GM21576 (cell line): ENCODE measurements at regions not wholly inside any gene's neighbourhood (a gene's known extent, or its start where the extent isn't known, plus 50 kb on each side); places are given as distances from the start of the nearest gene placed in this dataset.
"Not testable (repeated sequence)": the region's sequence is repeated elsewhere in the genome, so short reads cannot be mapped to it uniquely, and the experiment has no call there.

Experiments used
- ATAC-seq: cut with Tn5 transposase; IDR thresholded peaks from one replicate; pipeline ENCODE4 v1.9.1; 2021; ENCODE audit warnings: mild to moderate bottlenecking, moderate library complexity; ENCODE audit not compliant: unreplicated experiment

- ATAC-seq: no peak
These were observed 51.9 kb upstream of the SPDL1 start for GRCh38 chr5:169531631-169532030.

- no peak for ATAC-seq
These were observed 55.7 kb upstream of the SPDL1 start for GRCh38 chr5:169527863-169528262.

GRCh38 chr5:169527066-169527465 is 56.5 kb upstream of the SPDL1 start:
- no peak for ATAC-seq

- no peak for ATAC-seq
These were observed 60.7 kb upstream of the SPDL1 start for GRCh38 chr5:169522851-169523250.

- no peak for ATAC-seq
These were observed 62.1 kb upstream of the SPDL1 start for GRCh38 chr5:169521366-169521983.

- no peak for ATAC-seq
These were observed 64.2 kb upstream of the SPDL1 start for GRCh38 chr5:169519358-169519757.

GRCh38 chr5:169518779-169519178 is 64.8 kb upstream of the SPDL1 start:
- ATAC-seq: not testable (repeated sequence)

- ATAC-seq: no peak
These were observed 71.2 kb upstream of the SPDL1 start for GRCh38 chr5:169512385-169512784.

- ATAC-seq: no peak
These were observed 71.9 kb upstream of the SPDL1 start for GRCh38 chr5:169511708-169512107.

GRCh38 chr5:169507051-169507450 is 76.5 kb upstream of the SPDL1 start:
- ATAC-seq: no peak

GRCh38 chr5:169503886-169504285 is 79.7 kb upstream of the SPDL1 start:
- ATAC-seq: no peak

- ATAC-seq: no peak
These were observed 83.5 kb upstream of the SPDL1 start for GRCh38 chr5:169499990-169500505.

- no peak for ATAC-seq
These were observed 86.7 kb upstream of the SPDL1 start for GRCh38 chr5:169496878-169497277.

- ATAC-seq: no peak
These were observed 88.5 kb upstream of the SPDL1 start for GRCh38 chr5:169494941-169495548.

- no peak for ATAC-seq
These were observed 89.1 kb upstream of the SPDL1 start for GRCh38 chr5:169494383-169494935.

- no peak for ATAC-seq
These were observed 109.3 kb upstream of the SPDL1 start for GRCh38 chr5:169474226-169474625.

- ATAC-seq: no peak
These were observed 111.0 kb upstream of the SPDL1 start for GRCh38 chr5:169472544-169472943.

GRCh38 chr5:169471021-169471420 is 112.6 kb upstream of the SPDL1 start:
- ATAC-seq: no peak

GRCh38 chr5:169467041-169467771 is 116.4 kb upstream of the SPDL1 start:
- no peak for ATAC-seq

GRCh38 chr5:169460896-169461295 is 122.7 kb upstream of the SPDL1 start:
- no peak for ATAC-seq

GRCh38 chr5:169460123-169460522 is 123.5 kb upstream of the SPDL1 start:
- ATAC-seq: no peak

GRCh38 chr5:169458221-169458620 is 125.4 kb upstream of the SPDL1 start:
- ATAC-seq: no peak
